Activated naive CD8-positive, alpha-beta T cell treated with anti-CD3 and anti-CD28 coated beads for 36 hours (primary cell): ENCODE measurements at regions not wholly inside any gene's neighbourhood (a gene's known extent, or its start where the extent isn't known, plus 50 kb on each side); places are given as distances from the start of the nearest gene placed in this dataset.
"Not testable (repeated sequence)": the region's sequence is repeated elsewhere in the genome, so short reads cannot be mapped to it uniquely, and the experiment has no call there.

Source experiments
- DNase-seq: peaks from one replicate; pipeline ENCODE4 v3.0.0; 2021
- H3K27ac Mint-ChIP-seq: one replicate; pipeline ENCODE4 v1.8.0; 2022; ENCODE audit warnings: mild to moderate bottlenecking, moderate library complexity, mixed read lengths
- H3K27me3 Mint-ChIP-seq: one replicate; pipeline ENCODE4 v1.8.0; 2022; ENCODE audit warnings: mild to moderate bottlenecking, mixed read lengths
- H3K36me3 Mint-ChIP-seq: one replicate; pipeline ENCODE4 v1.8.0; 2021; ENCODE audit warnings: mild to moderate bottlenecking, mixed read lengths
- H3K4me1 Mint-ChIP-seq: one replicate; pipeline ENCODE4 v1.8.0; 2021; ENCODE audit warnings: mixed read lengths
- H3K4me3 Mint-ChIP-seq: one replicate; pipeline ENCODE4 v1.8.0; 2022; ENCODE audit warnings: mild to moderate bottlenecking, moderate library complexity, mixed read lengths
- H3K9me3 Mint-ChIP-seq: one replicate; pipeline ENCODE4 v1.8.0; 2022; ENCODE audit warnings: mixed read lengths

- not testable (repeated sequence) for H3K27ac Mint-ChIP-seq, H3K36me3 Mint-ChIP-seq
- H3K27me3 Mint-ChIP-seq = peaks cover 80% of the 10 kb centered on the region
Measured at GRCh38 chr6:28639445-28640290, 114.0 kb downstream of the GPX5 start.

GRCh38 chr6:28643017-28643740 is 117.5 kb downstream of the GPX5 start:
- H3K27me3 Mint-ChIP-seq = peaks cover 69% of the 10 kb centered on the region
- peak overlapping the region; percentile 42 for H3K4me3 Mint-ChIP-seq
- H3K4me1 Mint-ChIP-seq = peaks cover 2% of the 10 kb centered on the region
- no peaks in the 10 kb centered on the region for H3K36me3 Mint-ChIP-seq
- H3K9me3 Mint-ChIP-seq = peaks cover 2% of the 10 kb centered on the region
- H3K27ac Mint-ChIP-seq = peak overlapping the region; percentile 63
- DNase-seq = peak; percentile 52

More at GRCh38 chr6:28639445-28640290, 114.0 kb downstream of the GPX5 start:
- DNase-seq, H3K4me3 Mint-ChIP-seq, H3K9me3 Mint-ChIP-seq: not testable (repeated sequence)
- peaks cover 11% of the 10 kb centered on the region for H3K4me1 Mint-ChIP-seq

GRCh38 chr6:28646650-28647049 is 121.0 kb downstream of the GPX5 start:
- Mint-ChIP-seq H3K4me1 (peaks cover 3% of the 10 kb centered on the region), H3K27ac (no peak overlapping the region), H3K27me3 (peaks cover 77% of the 10 kb centered on the region), H3K4me3 (no peak overlapping the region), H3K9me3 (no peaks in the 10 kb centered on the region), H3K36me3 (no peaks in the 10 kb centered on the region)
- no peak for DNase-seq

- DNase-seq = peak; percentile 73
- Mint-ChIP-seq H3K27ac (peak overlapping the region; percentile 30), H3K4me3 (peak overlapping the region; percentile 91), H3K36me3 (no peaks in the 10 kb centered on the region), H3K4me1 (peaks cover 3% of the 10 kb centered on the region), H3K27me3 (peaks cover 76% of the 10 kb centered on the region), H3K9me3 (no peaks in the 10 kb centered on the region)
Measured at GRCh38 chr6:28648035-28648877, 122.6 kb downstream of the GPX5 start.

GRCh38 chr6:28648878-28649375 is 123.2 kb downstream of the GPX5 start:
- peak overlapping the region; percentile 91 for H3K4me3 Mint-ChIP-seq
- no peak overlapping the region for H3K27ac Mint-ChIP-seq
- H3K27me3 Mint-ChIP-seq = peaks cover 73% of the 10 kb centered on the region

GRCh38 chr6:28651161-28651560 is 125.5 kb downstream of the GPX5 start:
- Mint-ChIP-seq H3K27me3 (peaks cover 79% of the 10 kb centered on the region), H3K4me3 (no peak overlapping the region), H3K27ac (no peak overlapping the region), H3K9me3 (no peaks in the 10 kb centered on the region), H3K36me3 (no peaks in the 10 kb centered on the region), H3K4me1 (peaks cover 3% of the 10 kb centered on the region)
- DNase-seq = no peak

More at GRCh38 chr6:28648878-28649375, 123.2 kb downstream of the GPX5 start:
- DNase-seq = no peak
- Mint-ChIP-seq H3K9me3 (no peaks in the 10 kb centered on the region), H3K4me1 (peaks cover 3% of the 10 kb centered on the region), H3K36me3 (no peaks in the 10 kb centered on the region)

- no peak overlapping the region for H3K4me3 Mint-ChIP-seq
- H3K27ac Mint-ChIP-seq = no peak overlapping the region
- peaks cover 19% of the 10 kb centered on the region for H3K4me1 Mint-ChIP-seq
- H3K27me3 Mint-ChIP-seq = peaks cover 84% of the 10 kb centered on the region
- peaks cover 8% of the 10 kb centered on the region for H3K36me3 Mint-ChIP-seq
- peaks cover 5% of the 10 kb centered on the region for H3K9me3 Mint-ChIP-seq
- no peak for DNase-seq
Measured at GRCh38 chr6:28653876-28654275, 128.2 kb downstream of the GPX5 start.

- peaks cover 24% of the 10 kb centered on the region for H3K4me1 Mint-ChIP-seq
- H3K9me3 Mint-ChIP-seq = peaks cover 5% of the 10 kb centered on the region
- DNase-seq = no peak
- H3K27me3 Mint-ChIP-seq = peaks cover 85% of the 10 kb centered on the region
- no peak overlapping the region for H3K27ac Mint-ChIP-seq
- H3K36me3 Mint-ChIP-seq = peaks cover 8% of the 10 kb centered on the region
- H3K4me3 Mint-ChIP-seq = no peak overlapping the region
Measured at GRCh38 chr6:28655164-28655563, 129.5 kb downstream of the GPX5 start.

GRCh38 chr6:28656715-28657114 is 131.0 kb downstream of the GPX5 start:
- H3K4me3 Mint-ChIP-seq = peak overlapping the region; percentile 77
- peaks cover 24% of the 10 kb centered on the region for H3K4me1 Mint-ChIP-seq
- peaks cover 8% of the 10 kb centered on the region for H3K36me3 Mint-ChIP-seq
- H3K9me3 Mint-ChIP-seq = peaks cover 5% of the 10 kb centered on the region
- peaks cover 82% of the 10 kb centered on the region for H3K27me3 Mint-ChIP-seq
- no peak for DNase-seq
- no peak overlapping the region for H3K27ac Mint-ChIP-seq

GRCh38 chr6:28657381-28657768 is 131.7 kb downstream of the GPX5 start:
- H3K27me3 Mint-ChIP-seq = peaks cover 80% of the 10 kb centered on the region
- no peak for DNase-seq
- H3K4me3 Mint-ChIP-seq = peak overlapping the region; percentile 77
- H3K9me3 Mint-ChIP-seq = peaks cover 5% of the 10 kb centered on the region
- H3K36me3 Mint-ChIP-seq = peaks cover 8% of the 10 kb centered on the region
- peak overlapping the region; percentile 4 for H3K27ac Mint-ChIP-seq
- peaks cover 24% of the 10 kb centered on the region for H3K4me1 Mint-ChIP-seq

- Mint-ChIP-seq H3K4me1 (peaks cover 24% of the 10 kb centered on the region), H3K9me3 (peaks cover 5% of the 10 kb centered on the region)
Measured at GRCh38 chr6:28657769-28658465, 132.2 kb downstream of the GPX5 start.

GRCh38 chr6:28658475-28659249 is 133.0 kb downstream of the GPX5 start:
- H3K36me3 Mint-ChIP-seq = peaks cover 8% of the 10 kb centered on the region
- peaks cover 24% of the 10 kb centered on the region for H3K4me1 Mint-ChIP-seq
- DNase-seq = no peak
- peak overlapping the region; percentile 77 for H3K4me3 Mint-ChIP-seq
- peaks cover 5% of the 10 kb centered on the region for H3K9me3 Mint-ChIP-seq
- peak overlapping the region; percentile 80 for H3K27ac Mint-ChIP-seq
- H3K27me3 Mint-ChIP-seq = peaks cover 85% of the 10 kb centered on the region

More at GRCh38 chr6:28657769-28658465, 132.2 kb downstream of the GPX5 start:
- H3K27ac Mint-ChIP-seq = peak overlapping the region; percentile 80
- peaks cover 83% of the 10 kb centered on the region for H3K27me3 Mint-ChIP-seq
- peak overlapping the region; percentile 77 for H3K4me3 Mint-ChIP-seq
- H3K36me3 Mint-ChIP-seq = peaks cover 8% of the 10 kb centered on the region
- peak; percentile 55 for DNase-seq

GRCh38 chr6:28659250-28659566 is 133.5 kb downstream of the GPX5 start:
- Mint-ChIP-seq H3K4me1 (peaks cover 24% of the 10 kb centered on the region), H3K27me3 (peaks cover 81% of the 10 kb centered on the region), H3K9me3 (peaks cover 5% of the 10 kb centered on the region), H3K36me3 (peaks cover 8% of the 10 kb centered on the region), H3K4me3 (no peak overlapping the region), H3K27ac (no peak overlapping the region)
- DNase-seq = no peak
